GM12892 (cell line): ENCODE measurements at regions not wholly inside any gene's neighbourhood (a gene's known extent, or its start where the extent isn't known, plus 50 kb on each side); places are given as distances from the start of the nearest gene placed in this dataset.

Experiments used
- POLR2A ChIP-seq: IDR thresholded peaks from 2 replicates; pipeline ENCODE4 v1.6.1; 2011; ENCODE audit warnings: low read depth, low read length, control low read depth
- POLR2AphosphoS5 ChIP-seq: IDR thresholded peaks from 2 replicates; pipeline ENCODE4 v1.6.1; 2011; ENCODE audit warnings: low read depth, low read length, control low read depth
- TAF1 ChIP-seq: IDR thresholded peaks from 2 replicates; pipeline ENCODE4 v1.6.1; 2011; ENCODE audit warnings: low read depth, mild to moderate bottlenecking, control low read depth, low read length, borderline replicate concordance

GRCh38 chr22:48358886-48359612, 1468.6 kb downstream of the BRD1 start:
- TF ChIP-seq POLR2A (no peak), TAF1 (no peak), POLR2AphosphoS5 (no peak)
